Stimulated activated CD4-positive, alpha-beta T cell treated with anti-CD3 and anti-CD28 coated beads, Interleukin-15, amount 100 ng/mL, for 24 hours (primary cell): ENCODE measurements at regions not wholly inside any gene's neighbourhood (a gene's known extent, or its start where the extent isn't known, plus 50 kb on each side); places are given as distances from the start of the nearest gene placed in this dataset.

Source experiments
- DNase-seq: peaks from one replicate; pipeline ENCODE4 v3.0.0-alpha.2; 2020

GRCh38 chr2:3138621-3139020 is 239.0 kb downstream of the EIPR1 start:
- no peak for DNase-seq

- no peak for DNase-seq
Observed at GRCh38 chr2:3137651-3138300, 239.8 kb downstream of the EIPR1 start.

- DNase-seq, result no peak
Observed at GRCh38 chr2:3135676-3136075, 241.9 kb downstream of the EIPR1 start.

GRCh38 chr2:3134026-3134571 is 243.5 kb downstream of the EIPR1 start:
- no peak for DNase-seq

GRCh38 chr2:3132966-3133365 is 244.7 kb downstream of the EIPR1 start:
- no peak for DNase-seq

- DNase-seq, result no peak
Observed at GRCh38 chr2:3132466-3132865, 245.2 kb downstream of the EIPR1 start.

GRCh38 chr2:3131636-3132326 is 245.8 kb downstream of the EIPR1 start:
- DNase-seq, result no peak

- no peak for DNase-seq
Observed at GRCh38 chr2:3130889-3131635, 246.6 kb downstream of the EIPR1 start.

- DNase-seq, result no peak
Observed at GRCh38 chr2:3130444-3130843, 247.2 kb downstream of the EIPR1 start.

- no peak for DNase-seq
Observed at GRCh38 chr2:3129867-3130266, 247.8 kb downstream of the EIPR1 start.

- DNase-seq, result no peak
Observed at GRCh38 chr2:3128786-3129185, 248.8 kb downstream of the EIPR1 start.

GRCh38 chr2:3127710-3128109 is 249.9 kb downstream of the EIPR1 start:
- no peak for DNase-seq

GRCh38 chr2:3126911-3127621 is 250.6 kb downstream of the EIPR1 start:
- no peak for DNase-seq

- no peak for DNase-seq
Observed at GRCh38 chr2:3126171-3126910, 251.3 kb downstream of the EIPR1 start.

- DNase-seq, result no peak
Observed at GRCh38 chr2:3125761-3126130, 251.9 kb downstream of the EIPR1 start.

- no peak for DNase-seq
Observed at GRCh38 chr2:3125001-3125760, 252.4 kb downstream of the EIPR1 start.

GRCh38 chr2:3122525-3122924 is 255.1 kb downstream of the EIPR1 start:
- DNase-seq, result no peak

GRCh38 chr2:3121601-3122000 is 256.0 kb downstream of the EIPR1 start:
- DNase-seq, result no peak

- no peak for DNase-seq
Observed at GRCh38 chr2:3117650-3118216, 259.9 kb downstream of the EIPR1 start.

- no peak for DNase-seq
Observed at GRCh38 chr2:3116371-3116770, 261.2 kb downstream of the EIPR1 start.

GRCh38 chr2:3115301-3116042 is 262.1 kb downstream of the EIPR1 start:
- no peak for DNase-seq
